Loucy (cell line): ENCODE measurements at regions not wholly inside any gene's neighbourhood (a gene's known extent, or its start where the extent isn't known, plus 50 kb on each side); places are given as distances from the start of the nearest gene placed in this dataset.

Experiments
- EZH2phosphoT487 ChIP-seq: fragments of 200-600 bp; IDR thresholded peaks from 2 replicates; pipeline ENCODE4 v1.6.1; 2018; ENCODE audit warnings: antibody characterized with exemption, mild to moderate bottlenecking, moderate library complexity, borderline replicate concordance
- TF ChIP-seq, protein P1 (sequence below): fragments of 200-600 bp; sonication (generic); conservative IDR thresholded peaks from 2 replicates; pipeline ENCODE4 v1.5.1; 2014; ENCODE audit warnings: mild to moderate bottlenecking, antibody characterized with exemption, low read length

- TF ChIP-seq, protein P1, sequence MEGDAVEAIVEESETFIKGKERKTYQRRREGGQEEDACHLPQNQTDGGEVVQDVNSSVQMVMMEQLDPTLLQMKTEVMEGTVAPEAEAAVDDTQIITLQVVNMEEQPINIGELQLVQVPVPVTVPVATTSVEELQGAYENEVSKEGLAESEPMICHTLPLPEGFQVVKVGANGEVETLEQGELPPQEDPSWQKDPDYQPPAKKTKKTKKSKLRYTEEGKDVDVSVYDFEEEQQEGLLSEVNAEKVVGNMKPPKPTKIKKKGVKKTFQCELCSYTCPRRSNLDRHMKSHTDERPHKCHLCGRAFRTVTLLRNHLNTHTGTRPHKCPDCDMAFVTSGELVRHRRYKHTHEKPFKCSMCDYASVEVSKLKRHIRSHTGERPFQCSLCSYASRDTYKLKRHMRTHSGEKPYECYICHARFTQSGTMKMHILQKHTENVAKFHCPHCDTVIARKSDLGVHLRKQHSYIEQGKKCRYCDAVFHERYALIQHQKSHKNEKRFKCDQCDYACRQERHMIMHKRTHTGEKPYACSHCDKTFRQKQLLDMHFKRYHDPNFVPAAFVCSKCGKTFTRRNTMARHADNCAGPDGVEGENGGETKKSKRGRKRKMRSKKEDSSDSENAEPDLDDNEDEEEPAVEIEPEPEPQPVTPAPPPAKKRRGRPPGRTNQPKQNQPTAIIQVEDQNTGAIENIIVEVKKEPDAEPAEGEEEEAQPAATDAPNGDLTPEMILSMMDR: no peak
- no peak for TF ChIP-seq EZH2phosphoT487
Measured at GRCh38 chr4:124487651-124488050, 224.9 kb downstream of the ANKRD50 start.
